H1 (cell line): ENCODE measurements at regions not wholly inside any gene's neighbourhood (a gene's known extent, or its start where the extent isn't known, plus 50 kb on each side); places are given as distances from the start of the nearest gene placed in this dataset.

ENCODE experiments used
- CTCF ChIA-PET: fragments of 300-600 bp; sonication (Branson Sonifier 250); formaldehyde crosslinking; loops from one replicate; lab custom pipeline; 2021; ENCODE audit not compliant: partially characterized antibody; lab: Charles Lee
- POLR2A ChIA-PET: fragments of 300-600 bp; sonication (Branson Sonifier 250); formaldehyde crosslinking; loops from one replicate; lab custom pipeline; 2021; ENCODE audit warnings: inconsistent platforms; ENCODE audit not compliant: partially characterized antibody; lab: Charles Lee
- DNase-seq, 2 experiments: peaks; one replicate each; pipeline versions ENCODE4 v3.0.0 to v3.0.0-alpha.2; 2010 to 2022; ENCODE audit warnings: low spot score in 2 of 2, low read depth in 1 of 2, mixed read lengths in 1 of 2
- FAIRE-seq: peaks from 2 replicates; lab custom pipeline; 2011; peaks lifted over from hg19 to GRCh38; lab: Jason Lieb, UNC
- H2AFZ ChIP-seq: 2 replicates; pipeline ENCODE4 v1.8.1; 2012; ENCODE audit warnings: low read length, inconsistent platforms
- H2AK5ac ChIP-seq: 2 replicates; pipeline ENCODE4 v1.6.1; 2013; ENCODE audit warnings: low read depth, low read length
- H2BK120ac ChIP-seq: replicated peaks from 2 replicates; pipeline ENCODE3; 2013; ENCODE audit warnings: low read depth, low read length, inconsistent platforms
- H2BK12ac ChIP-seq: 2 replicates; pipeline ENCODE4 v1.6.1; 2013; ENCODE audit warnings: low read depth, low read length
- H2BK15ac ChIP-seq: 2 replicates; pipeline ENCODE4 v1.6.1; 2013; ENCODE audit warnings: low read length
- H2BK20ac ChIP-seq: 2 replicates; pipeline ENCODE4 v1.6.1; 2013; ENCODE audit warnings: low read length
- H2BK5ac ChIP-seq: 2 replicates; pipeline ENCODE4 v1.6.1; 2013; ENCODE audit warnings: low read depth, low read length
- H3K14ac ChIP-seq: 2 replicates; pipeline ENCODE4 v1.6.1; 2013; ENCODE audit warnings: inconsistent platforms; ENCODE audit not compliant: insufficient read length
- H3K18ac ChIP-seq: 2 replicates; pipeline ENCODE4 v1.6.1; 2013; ENCODE audit warnings: low read length; ENCODE audit errors: extremely low read depth
- H3K23ac ChIP-seq: 2 replicates; pipeline ENCODE4 v1.6.1; 2013; ENCODE audit warnings: inconsistent platforms; ENCODE audit not compliant: insufficient read length
- H3K23me2 ChIP-seq: 2 replicates; pipeline ENCODE4 v1.6.1; 2013; ENCODE audit warnings: low read depth, low read length
- H3K27ac ChIP-seq: 2 replicates; pipeline ENCODE4 v1.6.1; 2011; ENCODE audit warnings: low read depth, low read length, inconsistent platforms
- H3K27me3 ChIP-seq, 4 experiments: replicated peaks in 1 of 4; 1 replicate in 1 of 4; 2 replicates in 3 of 4; pipeline versions ENCODE4 v1.6.1 to v1.8.1; 2011 to 2013; ENCODE audit warnings: low read length in 3 of 4, mild to moderate bottlenecking in 3 of 4, inconsistent platforms in 2 of 4, mixed read lengths in 2 of 4, moderate library complexity in 1 of 4; ENCODE audit not compliant: control insufficient read depth in 3 of 4, insufficient read depth in 3 of 4; ENCODE audit errors: extremely low read depth in 1 of 4
- H3K36me3 ChIP-seq, 4 experiments: 2 replicates each; pipeline versions ENCODE4 v1.6.1 to v1.8.1; 2011 to 2013; ENCODE audit warnings: mild to moderate bottlenecking in 4 of 4, low read length in 3 of 4, moderate library complexity in 2 of 4, control low read depth in 1 of 4, inconsistent platforms in 1 of 4; ENCODE audit not compliant: insufficient read depth in 4 of 4, control insufficient read depth in 2 of 4
- H3K4ac ChIP-seq: replicated peaks from 2 replicates; pipeline ENCODE3; 2013; ENCODE audit warnings: low read length, low read depth, mixed read lengths, inconsistent platforms; ENCODE audit not compliant: insufficient read length
- H3K4me1 ChIP-seq, 4 experiments: replicated peaks in 1 of 4; 1 replicate in 1 of 4; 2 replicates in 3 of 4; pipeline versions ENCODE4 v1.6.1 to v1.8.1; 2011 to 2013; ENCODE audit warnings: low read length in 3 of 4, inconsistent platforms in 2 of 4, mixed read lengths in 1 of 4; ENCODE audit not compliant: insufficient read depth in 4 of 4, control insufficient read depth in 3 of 4
- H3K4me2 ChIP-seq, 2 experiments: 2 replicates each; pipeline versions ENCODE4 v1.6.1 to v1.8.1; 2011 to 2013; ENCODE audit warnings: low read depth in 2 of 2, low read length in 2 of 2, control low read depth in 1 of 2, inconsistent platforms in 1 of 2, mild to moderate bottlenecking in 1 of 2; ENCODE audit not compliant: insufficient read depth in 1 of 2
- H3K4me3 ChIP-seq, 4 experiments: fragments of 200-600, 300-600 bp in 1 of 4; sonication (generic), shearing (Covaris generic), sonication (Bioruptor Twin) in 1 of 4; 2 replicates each; pipeline versions ENCODE4 v1.5.1 to v1.8.1; 2011 to 2016; ENCODE audit warnings: low read length in 4 of 4, low read depth in 3 of 4, control low read depth in 2 of 4, inconsistent platforms in 2 of 4, mild to moderate bottlenecking in 2 of 4, mixed read lengths in 1 of 4, moderate library complexity in 1 of 4; ENCODE audit not compliant: insufficient read depth in 2 of 4; ENCODE audit errors: extremely low read depth in 1 of 4
- H3K56ac ChIP-seq: replicated peaks from 2 replicates; pipeline ENCODE3; 2013; ENCODE audit warnings: low read depth, mild to moderate bottlenecking, mixed read lengths, low read length, inconsistent platforms; ENCODE audit not compliant: insufficient read length
- H3K79me1 ChIP-seq: 2 replicates; pipeline ENCODE4 v1.6.1; 2013; ENCODE audit warnings: low read depth, low read length, control low read depth
- H3K79me2 ChIP-seq, 2 experiments: 2 replicates each; pipeline versions ENCODE4 v1.6.1 to v1.8.1; 2012 to 2013; ENCODE audit warnings: low read length in 2 of 2, mild to moderate bottlenecking in 2 of 2, inconsistent platforms in 1 of 2; ENCODE audit not compliant: insufficient read depth in 2 of 2, control insufficient read depth in 1 of 2
- H3K9ac ChIP-seq, 4 experiments: replicated peaks in 1 of 4; 1 replicate in 1 of 4; 2 replicates in 3 of 4; pipeline versions ENCODE4 v1.6.1 to v1.8.1; 2011 to 2013; ENCODE audit warnings: low read depth in 3 of 4, low read length in 3 of 4, control low read depth in 2 of 4, mild to moderate bottlenecking in 2 of 4, moderate library complexity in 2 of 4, inconsistent platforms in 1 of 4; ENCODE audit errors: extremely low read depth in 1 of 4
- H3K9me3 ChIP-seq, 2 experiments: 2 replicates each; pipeline versions ENCODE4 v1.6.1 to v1.8.1; 2012 to 2013; ENCODE audit warnings: mild to moderate bottlenecking in 2 of 2, moderate library complexity in 2 of 2, control low read depth in 1 of 2, inconsistent platforms in 1 of 2, low read depth in 1 of 2, low read length in 1 of 2, mixed read lengths in 1 of 2; ENCODE audit not compliant: insufficient read depth in 2 of 2
- H4K20me1 ChIP-seq, 2 experiments: replicated peaks in 1 of 2; 2 replicates each; pipeline versions ENCODE3 to v1.8.1; 2011 to 2013; ENCODE audit warnings: inconsistent platforms in 2 of 2, low read length in 2 of 2, mild to moderate bottlenecking in 1 of 2; ENCODE audit not compliant: insufficient read depth in 2 of 2, control insufficient read depth in 1 of 2
- H4K5ac ChIP-seq: 2 replicates; pipeline ENCODE4 v1.6.1; 2013; ENCODE audit warnings: low read length, low read depth, mixed read lengths, inconsistent platforms; ENCODE audit not compliant: insufficient read length
- H4K8ac ChIP-seq: 2 replicates; pipeline ENCODE4 v1.8.0; 2013; ENCODE audit warnings: mild to moderate bottlenecking, moderate library complexity, low read length, inconsistent platforms; ENCODE audit not compliant: insufficient read depth; ENCODE audit errors: extremely low read depth
- H4K91ac ChIP-seq: replicated peaks from 2 replicates; pipeline ENCODE3; 2013; ENCODE audit warnings: low read length, mixed read lengths, inconsistent platforms; ENCODE audit not compliant: insufficient read length
- BCL11A ChIP-seq, 2 experiments: IDR thresholded peaks; one replicate each; pipeline ENCODE4 v1.6.1; 2011; ENCODE audit warnings: low read depth in 2 of 2, low read length in 2 of 2, mild to moderate bottlenecking in 2 of 2
- HDAC6 ChIP-seq: IDR thresholded peaks from one replicate; pipeline ENCODE4 v1.7.1; 2012; ENCODE audit warnings: low read depth, mild to moderate bottlenecking, inconsistent platforms, low read length, moderate library complexity
- KDM1A ChIP-seq: fragments of 200-600, 300-600 bp; sonication (generic); IDR thresholded peaks from 2 replicates; pipeline ENCODE4 v1.7.1; 2016; ENCODE audit warnings: mild to moderate bottlenecking, low read length, borderline replicate concordance
- KDM4A ChIP-seq: IDR thresholded peaks from one replicate; pipeline ENCODE4 v1.7.1; 2012; ENCODE audit warnings: low read depth, mild to moderate bottlenecking, moderate library complexity, low read length, inconsistent platforms; ENCODE audit not compliant: severe bottlenecking
- POLR2AphosphoS5 ChIP-seq: IDR thresholded peaks from 2 replicates; pipeline ENCODE4 v1.6.1; 2011; ENCODE audit warnings: low read depth, low read length
- POU5F1 ChIP-seq: IDR thresholded peaks from 2 replicates; pipeline ENCODE4 v1.6.1; 2011; ENCODE audit warnings: low read depth, mild to moderate bottlenecking, low read length, moderate library complexity
- SAP30 ChIP-seq: fragments of 300-600 bp; sonication (generic); IDR thresholded peaks from 2 replicates; pipeline ENCODE4 v1.7.1; 2012; ENCODE audit warnings: low read length, moderate library complexity, mild to moderate bottlenecking, inconsistent platforms; ENCODE audit not compliant: insufficient read depth, insufficient replicate concordance
- SP4 ChIP-seq: IDR thresholded peaks from 2 replicates; pipeline ENCODE4 v1.6.1; 2012; ENCODE audit warnings: low read length, inconsistent platforms
- YY1 ChIP-seq: IDR thresholded peaks from 2 replicates; pipeline ENCODE4 v1.6.1; 2011; ENCODE audit warnings: low read depth, mild to moderate bottlenecking, low read length
- WGBS, 2 experiments: shearing (Covaris generic) in 1 of 2; methylation state at CpG; one replicate each; pipeline versions ENCODE4 v1.1.6 to v1.1.7; 2013 to 2015; ENCODE audit warnings: low lambda C conversion rate in 2 of 2, mixed read lengths in 2 of 2, inconsistent platforms in 1 of 2, low coverage in 1 of 2, missing lambda C conversion rate in 1 of 2; ENCODE audit not compliant: insufficient replicate concordance in 2 of 2, insufficient coverage in 1 of 2, insufficient read length in 1 of 2; ENCODE audit errors: extremely low coverage in 1 of 2, missing lambda C conversion rate in 1 of 2; 5-methylcytosine and 5-hydroxymethylcytosine counted together

GRCh38 chr17:52995881-52996280 is 826.8 kb upstream of the KIF2B start:
- Histone ChIP-seq H2BK5ac (no peak overlapping the region), H2BK15ac (no peak overlapping the region), H2AFZ (no peak overlapping the region), H3K14ac (no peak overlapping the region), H3K4me1 (no peaks in the 10 kb centered on the region), H3K4me3 (no peak overlapping the region), H4K5ac (no peak overlapping the region), H3K23ac (no peak overlapping the region), H4K8ac (no peak overlapping the region), H2AK5ac (no peak overlapping the region), H3K27me3 (no peaks in the 10 kb centered on the region), H3K4ac (no peak overlapping the region), H3K79me2 (no peaks in the 10 kb centered on the region), H3K23me2 (no peaks in the 10 kb centered on the region), H3K56ac (no peak overlapping the region), H3K27ac (no peak overlapping the region), H3K9me3 (no peaks in the 10 kb centered on the region), H4K20me1 (no peaks in the 10 kb centered on the region), H2BK12ac (no peak overlapping the region), H4K91ac (no peak overlapping the region), H3K18ac (no peak overlapping the region), H3K9ac (no peak overlapping the region), H3K36me3 (no peaks in the 10 kb centered on the region), H2BK120ac (no peak overlapping the region), H3K4me2 (no peak overlapping the region), H3K79me1 (no peaks in the 10 kb centered on the region), H2BK20ac (no peak overlapping the region)
- CTCF ChIA-PET: interaction anchor here (1.2 kb wide), 1 partner anchor 398 kb away, joined by 3 read pairs; no protein-coding TSS in a partner anchor
- TF ChIP-seq HDAC6 (no peak), POU5F1 (no peak), BCL11A (IDR thresholded peaks at IDR 0.05; ENCODE audit: low read depth in 2 of 2, low read length in 2 of 2) (no peak), POLR2AphosphoS5 (no peak), YY1 (no peak), KDM4A (no peak), SAP30 (no peak), KDM1A (no peak), SP4 (no peak)
- FAIRE-seq: no peak
- DNase-seq: no peak
- 94% methylated on average over 3 of the region's 3 CpGs; no CpG with 5 or more reads in 1 of the 2 experiments for WGBS, 2 experiments
- POLR2A ChIA-PET: no interaction called here
